ENCODE measurements at regions not wholly inside any gene's neighbourhood (a gene's known extent, or its start where the extent isn't known, plus 50 kb on each side); places are given as distances from the start of the nearest gene placed in this dataset.

DNA sequence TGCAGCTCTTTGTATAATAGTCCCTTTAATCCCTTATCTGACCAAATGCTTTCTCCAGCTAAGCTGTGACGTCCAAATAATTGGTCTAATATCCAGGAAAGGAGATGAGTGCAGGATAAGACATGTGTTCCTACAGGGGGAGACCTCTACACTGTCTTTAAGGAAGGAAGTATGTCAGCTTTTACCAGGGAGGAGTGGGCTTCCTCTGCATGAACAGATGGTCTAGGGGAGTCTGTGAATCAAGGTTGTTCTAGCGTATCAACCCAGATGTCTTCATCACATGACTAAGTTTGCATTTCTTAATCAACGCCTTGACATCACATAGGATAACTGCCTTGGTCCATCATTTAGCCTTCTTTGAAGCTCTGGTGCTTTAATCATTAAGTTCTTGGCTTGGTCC, 528.2 kb downstream of the MRPL39 start:
- no peak for FAIRE-seq

DNA sequence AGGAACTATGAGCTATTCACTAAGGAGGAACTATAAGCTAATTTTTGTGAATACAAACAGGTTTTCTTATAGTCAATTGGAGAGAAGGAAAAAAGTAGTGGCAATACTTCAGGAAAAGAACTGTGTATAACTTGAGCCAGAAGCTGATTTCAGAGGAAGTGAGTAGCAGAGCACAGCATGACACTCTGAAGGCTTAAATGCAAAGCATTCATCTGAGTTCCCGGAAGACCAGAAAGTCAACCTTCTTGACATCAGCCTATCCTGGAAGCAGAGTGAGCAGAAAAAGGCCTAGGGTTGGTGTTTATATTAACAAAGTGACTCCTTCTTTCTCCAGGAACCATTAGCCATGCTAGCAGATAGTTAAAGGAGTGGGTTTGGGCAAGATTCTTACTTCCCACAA, 545.2 kb downstream of the MRPL39 start:
- TF ChIP-seq, protein P1, sequence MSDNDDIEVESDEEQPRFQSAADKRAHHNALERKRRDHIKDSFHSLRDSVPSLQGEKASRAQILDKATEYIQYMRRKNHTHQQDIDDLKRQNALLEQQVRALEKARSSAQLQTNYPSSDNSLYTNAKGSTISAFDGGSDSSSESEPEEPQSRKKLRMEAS (IDR thresholded peaks at IDR 0.05; ENCODE audit: insufficient read depth, insufficient read length), result no peak
- TF ChIP-seq FOS (IDR thresholded peaks at IDR 0.05; ENCODE audit: borderline replicate concordance, insufficient read depth, low read length), result no peak
- TF ChIP-seq POLR2AphosphoS5 (IDR thresholded peaks at IDR 0.05; ENCODE audit: insufficient read depth, low read depth, low read length), result no peak
- TF ChIP-seq, protein P2, sequence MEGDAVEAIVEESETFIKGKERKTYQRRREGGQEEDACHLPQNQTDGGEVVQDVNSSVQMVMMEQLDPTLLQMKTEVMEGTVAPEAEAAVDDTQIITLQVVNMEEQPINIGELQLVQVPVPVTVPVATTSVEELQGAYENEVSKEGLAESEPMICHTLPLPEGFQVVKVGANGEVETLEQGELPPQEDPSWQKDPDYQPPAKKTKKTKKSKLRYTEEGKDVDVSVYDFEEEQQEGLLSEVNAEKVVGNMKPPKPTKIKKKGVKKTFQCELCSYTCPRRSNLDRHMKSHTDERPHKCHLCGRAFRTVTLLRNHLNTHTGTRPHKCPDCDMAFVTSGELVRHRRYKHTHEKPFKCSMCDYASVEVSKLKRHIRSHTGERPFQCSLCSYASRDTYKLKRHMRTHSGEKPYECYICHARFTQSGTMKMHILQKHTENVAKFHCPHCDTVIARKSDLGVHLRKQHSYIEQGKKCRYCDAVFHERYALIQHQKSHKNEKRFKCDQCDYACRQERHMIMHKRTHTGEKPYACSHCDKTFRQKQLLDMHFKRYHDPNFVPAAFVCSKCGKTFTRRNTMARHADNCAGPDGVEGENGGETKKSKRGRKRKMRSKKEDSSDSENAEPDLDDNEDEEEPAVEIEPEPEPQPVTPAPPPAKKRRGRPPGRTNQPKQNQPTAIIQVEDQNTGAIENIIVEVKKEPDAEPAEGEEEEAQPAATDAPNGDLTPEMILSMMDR (IDR thresholded peaks at IDR 0.05; ENCODE audit: extremely low read depth in 1 of 2, insufficient read depth in 1 of 2, low read depth in 1 of 2, low read length in 2 of 2), result no peak
- no peak for TF ChIP-seq JUN (IDR thresholded peaks at IDR 0.05; ENCODE audit: borderline replicate concordance, insufficient read depth, insufficient read length, low read depth)
- intact Hi-C loops (cut with micrococcal nuclease), result no loop called here
- Histone ChIP-seq H3K4me2 (ENCODE audit: insufficient read depth, low read length) (no peak overlapping the region), H3K9ac (replicated peaks; ENCODE audit: extremely low read depth, insufficient read depth, low read length) (no peak overlapping the region), H3K4me1 (ENCODE audit: control insufficient read depth, extremely low read depth, insufficient read depth, low read length) (no peaks in the 10 kb centered on the region), H3K9me3 (replicated peaks; ENCODE audit: control insufficient read depth, insufficient read depth, low read length) (no peaks in the 10 kb centered on the region), H2AFZ (ENCODE audit: low read depth, low read length) (no peak overlapping the region), H3K27ac (ENCODE audit: insufficient read depth, low read depth, low read length) (no peak overlapping the region), H3K4me3 (replicated peaks in 1 of 3; ENCODE audit: insufficient read depth in 1 of 3, low read depth in 1 of 3, low read length in 3 of 3) (no peak overlapping the region), H4K20me1 (replicated peaks; ENCODE audit: control insufficient read depth, extremely low read depth, insufficient read depth, low read length) (no peaks in the 10 kb centered on the region), H3K27me3 (ENCODE audit: control insufficient read depth in 2 of 2, insufficient read depth in 2 of 2, low read length in 2 of 2) (no peaks in the 10 kb centered on the region), H3K9me1 (replicated peaks; ENCODE audit: control insufficient read depth, extremely low read depth, insufficient read depth, low read length) (no peaks in the 10 kb centered on the region), H3K36me3 (ENCODE audit: control insufficient read depth in 2 of 2, extremely low read depth in 1 of 2, insufficient read depth in 2 of 2, low read length in 2 of 2) (no peaks in the 10 kb centered on the region), H3K79me2 (ENCODE audit: control insufficient read depth, insufficient read depth, low read length) (no peaks in the 10 kb centered on the region)
- DNase-seq (ENCODE audit: low read depth, low spot score), result no peak
- POLR2A ChIA-PET, result no interaction called here
- BruUV-seq (replicated peaks), result no TSS peak
- CTCF ChIA-PET, result no interaction called here
- no peak for FAIRE-seq
- dilution Hi-C loops (cut with MboI; ENCODE audit: extremely low pct_ligation_motif_present, low sequenced_read_pairs), result no loop called here

More for the DNA sequence above, 528.2 kb downstream of the MRPL39 start:
- dilution Hi-C loops (cut with MboI; ENCODE audit: extremely low pct_ligation_motif_present, low sequenced_read_pairs), result no loop called here
- H3K4me2 ChIP-seq (ENCODE audit: insufficient read depth, low read length), result no peak overlapping the region
- no peak overlapping the region for H3K4me3 ChIP-seq (replicated peaks in 1 of 3; ENCODE audit: insufficient read depth in 1 of 3, low read depth in 1 of 3, low read length in 3 of 3)
- no peaks in the 10 kb centered on the region for H3K79me2 ChIP-seq (ENCODE audit: control insufficient read depth, insufficient read depth, low read length)
- H2AFZ ChIP-seq (ENCODE audit: low read depth, low read length), result no peak overlapping the region
- no peak for DNase-seq (ENCODE audit: low read depth, low spot score)
- BruUV-seq (replicated peaks), result no TSS peak
- H3K9ac ChIP-seq (replicated peaks; ENCODE audit: extremely low read depth, insufficient read depth, low read length), result no peak overlapping the region
- H3K36me3 ChIP-seq (ENCODE audit: control insufficient read depth in 2 of 2, extremely low read depth in 1 of 2, insufficient read depth in 2 of 2, low read length in 2 of 2), result no peaks in the 10 kb centered on the region
- CTCF ChIA-PET, result no interaction called here
- H4K20me1 ChIP-seq (replicated peaks; ENCODE audit: control insufficient read depth, extremely low read depth, insufficient read depth, low read length), result no peaks in the 10 kb centered on the region
- intact Hi-C loops (cut with micrococcal nuclease), result no loop called here
- H3K9me3 ChIP-seq (replicated peaks; ENCODE audit: control insufficient read depth, insufficient read depth, low read length), result peaks cover 5% of the 10 kb centered on the region
- no peak overlapping the region for H3K27ac ChIP-seq (ENCODE audit: insufficient read depth, low read depth, low read length)
- TF ChIP-seq EZH2 (IDR thresholded peaks at IDR 0.05; ENCODE audit: borderline replicate concordance, low read depth, low read length, severe bottlenecking), result no peak
- TF ChIP-seq FOS (IDR thresholded peaks at IDR 0.05; ENCODE audit: borderline replicate concordance, insufficient read depth, low read length), result no peak
- TF ChIP-seq, protein P2 (IDR thresholded peaks at IDR 0.05; ENCODE audit: extremely low read depth in 1 of 2, insufficient read depth in 1 of 2, low read depth in 1 of 2, low read length in 2 of 2), result no peak
- TF ChIP-seq MYC (IDR thresholded peaks at IDR 0.05; ENCODE audit: low read depth, low read length), result no peak
- TF ChIP-seq POLR2AphosphoS5 (IDR thresholded peaks at IDR 0.05; ENCODE audit: insufficient read depth, low read depth, low read length), result no peak
- H3K4me1 ChIP-seq (ENCODE audit: control insufficient read depth, extremely low read depth, insufficient read depth, low read length), result no peaks in the 10 kb centered on the region
- no peaks in the 10 kb centered on the region for H3K27me3 ChIP-seq (ENCODE audit: control insufficient read depth in 2 of 2, insufficient read depth in 2 of 2, low read length in 2 of 2)
- H3K9me1 ChIP-seq (replicated peaks; ENCODE audit: control insufficient read depth, extremely low read depth, insufficient read depth, low read length), result no peaks in the 10 kb centered on the region
- POLR2A ChIA-PET, result no interaction called here

Measured in endothelial cell of umbilical vein (primary cell).